ENCODE measurements at regions not wholly inside any gene's neighbourhood (a gene's known extent, or its start where the extent isn't known, plus 50 kb on each side); places are given as distances from the start of the nearest gene placed in this dataset.

DNA sequence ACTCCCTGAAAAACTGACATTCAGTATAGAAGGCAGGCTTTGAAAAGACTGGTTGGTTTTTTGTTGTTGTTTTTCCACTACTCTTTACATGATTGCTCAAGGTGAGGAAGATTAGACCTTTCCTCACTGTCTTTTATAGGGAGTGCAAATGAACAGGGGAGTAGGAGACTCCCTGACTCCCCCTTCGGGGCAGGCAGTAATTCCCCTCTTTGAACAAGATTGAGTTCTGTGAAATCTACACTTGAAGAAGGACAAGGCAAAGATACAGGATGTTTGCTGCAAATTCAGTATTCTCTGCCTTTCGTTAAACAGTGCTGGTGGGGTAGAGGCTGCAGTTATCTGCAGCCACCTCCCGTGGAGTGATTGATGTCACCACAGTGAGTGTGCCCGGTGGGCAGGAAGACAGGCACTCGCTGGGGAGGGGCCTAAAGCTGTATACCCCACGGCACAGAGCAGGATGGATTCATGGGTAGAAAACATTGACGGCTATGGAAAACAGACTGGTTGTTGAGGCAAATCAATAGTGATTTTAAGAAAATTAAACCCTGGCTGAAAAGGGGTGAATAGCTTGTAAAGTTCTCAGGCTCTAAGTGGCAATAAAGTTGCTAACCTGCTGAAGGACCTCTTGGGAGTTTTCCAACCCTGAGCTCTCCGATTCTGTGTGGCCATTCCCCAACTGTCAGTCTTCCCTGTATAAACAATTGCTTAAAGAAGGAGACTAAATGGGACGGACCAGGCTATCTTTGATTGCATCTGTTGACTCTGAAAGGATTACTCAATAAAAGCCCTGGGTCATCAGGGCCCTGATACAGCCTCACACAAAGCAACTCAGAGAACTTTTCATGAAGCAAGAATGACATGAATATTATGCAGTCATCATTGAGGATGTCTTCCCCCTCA, 308.3 kb downstream of the TBC1D4 start:
- TF ChIP-seq, protein P1, sequence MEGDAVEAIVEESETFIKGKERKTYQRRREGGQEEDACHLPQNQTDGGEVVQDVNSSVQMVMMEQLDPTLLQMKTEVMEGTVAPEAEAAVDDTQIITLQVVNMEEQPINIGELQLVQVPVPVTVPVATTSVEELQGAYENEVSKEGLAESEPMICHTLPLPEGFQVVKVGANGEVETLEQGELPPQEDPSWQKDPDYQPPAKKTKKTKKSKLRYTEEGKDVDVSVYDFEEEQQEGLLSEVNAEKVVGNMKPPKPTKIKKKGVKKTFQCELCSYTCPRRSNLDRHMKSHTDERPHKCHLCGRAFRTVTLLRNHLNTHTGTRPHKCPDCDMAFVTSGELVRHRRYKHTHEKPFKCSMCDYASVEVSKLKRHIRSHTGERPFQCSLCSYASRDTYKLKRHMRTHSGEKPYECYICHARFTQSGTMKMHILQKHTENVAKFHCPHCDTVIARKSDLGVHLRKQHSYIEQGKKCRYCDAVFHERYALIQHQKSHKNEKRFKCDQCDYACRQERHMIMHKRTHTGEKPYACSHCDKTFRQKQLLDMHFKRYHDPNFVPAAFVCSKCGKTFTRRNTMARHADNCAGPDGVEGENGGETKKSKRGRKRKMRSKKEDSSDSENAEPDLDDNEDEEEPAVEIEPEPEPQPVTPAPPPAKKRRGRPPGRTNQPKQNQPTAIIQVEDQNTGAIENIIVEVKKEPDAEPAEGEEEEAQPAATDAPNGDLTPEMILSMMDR (IDR thresholded peaks at IDR 0.05) = no peak
- TF ChIP-seq POLR2AphosphoS5 (IDR thresholded peaks at IDR 0.05; ENCODE audit: low read depth, low read length) = no peak

All from Panc1 (cell line).